GM18870 (cell line): ENCODE measurements at regions not wholly inside any gene's neighbourhood (a gene's known extent, or its start where the extent isn't known, plus 50 kb on each side); places are given as distances from the start of the nearest gene placed in this dataset.
A peak's percentile ranks its signal among the peaks of the same experiment; 100 is the strongest.

Experiments
- ATAC-seq: cut with Tn5 transposase; IDR thresholded peaks from one replicate; pipeline ENCODE4 v1.9.1; 2021; ENCODE audit warnings: moderate library complexity; ENCODE audit not compliant: unreplicated experiment

DNA sequence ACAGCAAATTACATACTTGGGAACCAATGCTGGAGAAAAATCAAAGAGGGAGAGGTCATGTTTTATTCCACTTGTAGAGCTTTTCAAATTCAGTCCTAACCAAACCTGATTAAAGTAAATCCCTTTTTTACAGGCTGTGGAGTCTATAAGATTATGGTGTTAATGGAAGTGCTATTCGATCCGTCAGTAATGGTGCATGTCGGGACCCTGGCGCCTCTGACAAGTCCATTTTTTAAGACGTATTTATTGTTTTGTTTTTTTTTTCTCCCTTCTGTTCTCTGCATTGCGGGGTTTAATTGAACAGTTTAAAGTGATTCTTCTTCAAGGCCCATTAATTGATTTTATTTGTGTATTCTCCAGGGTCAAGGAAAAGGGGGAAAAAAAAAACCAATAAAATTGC, 725.9 kb downstream of the TUSC7 start:
- ATAC-seq = no peak

- no peak for ATAC-seq
These were observed 730.2 kb downstream of the TUSC7 start for GRCh38 chr3:117439812-117440211.

- no peak for ATAC-seq
These were observed 732.3 kb downstream of the TUSC7 start for GRCh38 chr3:117441851-117442250.

- no peak for ATAC-seq
These were observed 733.0 kb downstream of the TUSC7 start for GRCh38 chr3:117442566-117442965.

DNA sequence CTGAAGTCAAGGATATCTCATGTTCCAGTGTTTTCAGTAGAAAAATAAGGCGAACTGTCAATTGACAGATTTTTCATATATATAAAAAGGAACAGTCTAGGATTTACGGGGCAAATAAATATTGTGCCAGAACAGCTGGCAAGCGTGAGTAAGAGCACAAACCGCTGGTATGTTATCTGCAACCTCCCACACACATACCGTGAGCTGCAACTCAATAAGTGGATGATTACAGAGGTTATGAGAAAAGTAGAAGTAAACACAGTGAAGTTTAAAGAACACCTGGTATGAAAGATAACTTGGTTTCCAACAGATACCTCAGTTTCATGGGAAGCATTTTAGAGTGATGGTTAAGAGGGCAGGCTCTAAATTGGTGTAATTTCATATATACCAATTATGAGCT, 733.4 kb downstream of the TUSC7 start:
- ATAC-seq = no peak

GRCh38 chr3:117444175-117444574, 734.6 kb downstream of the TUSC7 start:
- ATAC-seq = no peak

- no peak for ATAC-seq
These were observed 737.8 kb downstream of the TUSC7 start for GRCh38 chr3:117447419-117447818.

GRCh38 chr3:117450026-117450425, 740.4 kb downstream of the TUSC7 start:
- ATAC-seq = no peak

DNA sequence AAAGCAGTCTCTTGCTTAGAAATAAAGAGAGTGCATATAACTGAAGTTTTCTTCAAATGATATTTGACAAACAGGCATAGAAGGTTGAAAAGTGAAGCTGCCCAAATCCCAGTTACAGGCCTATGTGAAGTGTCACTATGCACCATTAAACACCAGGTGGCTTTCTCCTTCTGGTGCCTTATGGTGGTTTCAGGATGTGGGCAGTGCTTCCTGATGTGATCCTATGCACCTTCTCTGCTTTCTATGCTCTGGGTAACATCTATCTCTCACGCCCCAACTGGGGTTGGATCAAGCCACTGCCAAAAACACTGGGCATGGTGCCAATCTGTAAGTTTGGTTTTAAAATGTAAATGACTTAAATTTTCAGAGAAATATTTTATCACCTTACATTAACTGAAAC, 744.7 kb downstream of the TUSC7 start:
- ATAC-seq = no peak

GRCh38 chr3:117454908-117455307, 745.3 kb downstream of the TUSC7 start:
- no peak for ATAC-seq

DNA sequence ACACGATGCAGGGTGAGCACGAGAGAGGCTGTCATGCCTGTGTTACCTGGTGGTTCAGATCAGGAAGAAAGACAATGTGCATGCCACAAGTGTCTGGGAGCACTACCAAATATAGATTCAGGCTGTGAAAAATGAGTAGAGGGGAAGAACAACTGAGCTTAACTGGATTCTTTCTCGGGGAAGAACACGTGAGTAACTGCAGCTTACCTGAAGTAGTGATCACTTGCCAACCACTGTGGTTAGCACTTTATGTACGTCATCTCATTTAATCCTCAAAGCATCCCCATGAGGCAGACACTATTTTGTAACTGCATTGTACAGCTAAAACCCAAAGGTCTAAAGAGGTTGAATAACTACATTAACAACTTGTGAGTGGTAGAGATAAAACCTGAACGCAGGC, 746.2 kb downstream of the TUSC7 start:
- ATAC-seq = no peak

DNA sequence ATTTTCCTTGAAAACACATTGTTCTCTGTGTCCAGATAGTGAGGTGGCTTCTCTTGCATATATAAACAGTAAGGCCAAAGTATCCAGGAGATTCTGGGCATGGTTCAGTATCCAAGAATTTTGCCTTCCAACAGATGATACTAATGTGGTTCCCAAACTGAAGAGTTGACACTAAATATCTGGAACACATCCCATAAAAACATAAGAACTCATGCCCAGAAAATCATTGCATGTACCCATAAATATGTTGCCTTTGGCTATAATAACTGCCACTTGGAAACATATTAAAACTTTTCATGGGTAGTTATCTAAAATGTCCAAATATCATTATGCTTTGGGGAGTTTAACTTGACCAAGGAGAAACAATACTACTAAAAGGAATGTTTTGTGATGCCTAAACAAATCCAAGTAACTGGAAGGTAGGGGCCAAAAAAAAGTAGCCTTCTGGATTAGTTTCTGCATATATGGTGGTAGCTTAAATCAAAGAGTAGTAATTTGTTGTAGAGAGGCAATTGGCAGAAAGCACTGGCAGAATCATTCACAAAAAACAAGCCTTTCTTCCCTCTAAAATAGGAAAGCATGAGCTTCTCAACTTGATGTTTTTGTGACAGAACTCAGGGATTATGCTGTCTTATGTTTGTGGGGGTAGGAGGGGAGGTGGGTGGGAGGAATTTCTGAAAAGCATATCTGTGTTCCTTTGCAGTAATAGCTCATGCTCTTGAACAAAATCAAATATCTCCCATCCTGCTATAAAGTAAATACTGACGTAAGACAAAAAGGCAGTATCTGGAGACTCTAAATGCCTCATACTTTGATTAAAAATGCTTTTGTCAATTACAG, 753.9 kb downstream of the TUSC7 start:
- no peak for ATAC-seq

DNA sequence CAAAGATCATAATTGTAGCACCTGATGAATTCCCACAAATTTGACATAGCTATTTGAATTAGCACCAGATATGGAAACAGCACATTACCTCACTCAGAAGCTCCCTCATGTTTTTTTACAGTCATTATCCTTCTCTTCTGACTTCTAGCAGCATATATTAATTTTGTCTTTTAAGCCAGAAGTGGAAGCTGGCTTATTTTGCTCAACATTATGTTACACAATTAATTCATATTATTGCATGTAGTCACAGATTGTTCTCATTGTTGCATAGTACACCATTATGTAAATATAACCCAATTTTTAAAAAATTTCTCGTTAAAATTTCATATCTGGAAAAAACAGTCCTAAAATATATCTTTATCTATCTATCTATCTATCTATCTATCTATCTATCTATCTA, 762.3 kb downstream of the TUSC7 start:
- no peak for ATAC-seq

- ATAC-seq = no peak
These were observed 764.5 kb downstream of the TUSC7 start for GRCh38 chr3:117473981-117474538.

DNA sequence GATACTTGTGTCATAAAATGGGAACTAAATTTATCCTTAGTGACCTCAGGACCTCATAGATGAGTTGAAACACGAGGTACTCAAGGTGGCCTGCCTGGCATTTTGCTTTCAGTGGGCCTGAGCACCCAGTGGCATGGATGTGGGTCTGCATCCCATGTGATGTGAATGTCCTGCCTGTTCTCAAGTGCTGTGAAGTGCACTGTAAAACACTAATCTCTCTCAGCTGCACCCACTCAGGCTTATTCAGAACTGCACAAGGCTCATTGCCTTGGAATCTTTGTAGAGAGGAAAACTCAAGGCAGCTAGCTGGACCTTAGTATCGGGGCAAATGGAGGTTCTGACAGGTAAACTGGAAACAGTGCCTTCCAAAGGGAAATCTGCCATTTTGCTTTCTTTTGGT, 767.0 kb downstream of the TUSC7 start:
- no peak for ATAC-seq

DNA sequence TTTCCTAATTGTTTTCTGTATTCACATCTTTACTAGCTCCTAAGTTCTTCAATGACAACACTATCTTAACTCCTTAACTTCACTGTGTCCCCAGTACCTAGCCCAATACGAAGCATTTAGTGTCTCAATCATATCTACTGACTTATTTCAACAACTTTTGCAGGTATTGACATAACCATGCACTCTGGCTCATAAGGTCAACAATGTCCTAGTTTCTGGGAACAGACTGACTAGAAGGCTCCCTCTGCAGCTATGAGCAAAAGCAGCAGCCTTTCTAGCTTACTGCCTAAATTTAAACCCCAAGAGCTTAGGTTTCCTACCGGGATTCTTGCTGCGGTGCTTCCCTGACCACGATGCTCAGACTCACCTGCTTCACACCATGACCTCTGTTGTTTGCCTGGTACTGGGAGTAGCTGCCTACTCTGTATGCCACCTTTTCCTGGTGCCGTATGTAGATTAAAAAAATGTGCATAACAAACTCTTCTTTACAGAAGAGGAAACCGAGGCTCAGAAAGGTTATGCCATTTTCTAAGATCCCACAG, 767.7 kb downstream of the TUSC7 start:
- no peak for ATAC-seq

DNA sequence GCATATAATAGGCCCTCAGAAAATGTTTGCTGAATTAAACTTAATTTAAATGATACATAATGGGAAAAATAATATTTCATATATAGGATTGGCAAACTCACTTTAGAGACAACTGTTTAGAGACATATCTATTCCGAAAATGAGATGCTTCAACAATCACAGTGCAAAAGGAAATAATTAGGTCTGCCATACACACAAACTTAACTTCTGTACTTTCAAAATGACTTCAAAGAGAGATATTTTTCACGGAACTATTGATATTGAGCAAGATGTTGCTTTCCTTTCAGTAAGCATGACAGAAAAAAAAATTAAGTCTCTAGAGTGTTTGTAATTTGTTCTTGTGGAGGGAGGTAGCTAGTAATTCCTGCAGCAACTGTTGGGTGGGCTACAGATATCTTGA, 769.5 kb downstream of the TUSC7 start:
- peak; percentile 84 for ATAC-seq

DNA sequence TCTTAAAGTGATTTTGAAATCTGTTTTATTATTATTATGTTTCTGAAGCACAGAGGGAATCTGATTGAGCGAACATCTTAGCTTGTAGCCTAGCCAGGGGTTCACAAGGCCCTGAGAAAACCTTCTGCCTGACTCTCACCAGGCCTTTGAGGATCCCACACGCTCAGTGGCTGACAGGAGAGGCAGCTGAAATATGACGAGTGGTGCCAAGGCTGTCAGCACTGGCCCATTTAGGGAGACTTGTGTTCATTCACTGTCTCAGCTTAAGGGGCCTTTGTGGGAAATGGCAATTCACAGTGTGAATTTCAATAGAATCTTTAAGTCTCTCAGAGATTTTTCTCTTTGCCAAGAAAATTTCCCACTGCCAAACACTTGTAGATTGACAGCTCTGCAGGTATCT, 770.9 kb downstream of the TUSC7 start:
- no peak for ATAC-seq

- ATAC-seq = no peak
These were observed 771.4 kb downstream of the TUSC7 start for GRCh38 chr3:117480972-117481371.

- no peak for ATAC-seq
These were observed 774.3 kb downstream of the TUSC7 start for GRCh38 chr3:117483839-117484238.

GRCh38 chr3:117485841-117486240, 776.3 kb downstream of the TUSC7 start:
- ATAC-seq = peak; percentile 48
